Activated T-helper 2 cell treated with anti-CD3 and anti-CD28 coated beads, Interferon-gamma antibody, Interleukin-2, Interleukin-4, amounts not matched to agents 10 μg/mL and 5 μg/mL and 100 μg/mL, durations not matched to agents 14 hours and 24 hours and 36 hours (primary cell): ENCODE measurements at regions not wholly inside any gene's neighbourhood (a gene's known extent, or its start where the extent isn't known, plus 50 kb on each side); places are given as distances from the start of the nearest gene placed in this dataset.

ENCODE experiments used
- DNase-seq: peaks from one replicate; pipeline ENCODE4 v3.0.0; 2021; ENCODE audit warnings: low spot score
- H3K27ac Mint-ChIP-seq: one replicate; pipeline ENCODE4 v1.8.0; 2021; ENCODE audit warnings: mixed read lengths
- H3K27me3 Mint-ChIP-seq: one replicate; pipeline ENCODE4 v1.8.0; 2021; ENCODE audit warnings: low read depth, mixed read lengths
- H3K36me3 Mint-ChIP-seq: one replicate; pipeline ENCODE4 v1.8.0; 2021; ENCODE audit warnings: low read depth, mixed read lengths
- H3K4me1 Mint-ChIP-seq: one replicate; pipeline ENCODE4 v1.8.0; 2021; ENCODE audit warnings: low read depth, mixed read lengths
- H3K4me3 Mint-ChIP-seq: one replicate; pipeline ENCODE4 v1.8.0; 2021; ENCODE audit warnings: low read depth, mild to moderate bottlenecking, moderate library complexity, mixed read lengths
- H3K9me3 Mint-ChIP-seq: one replicate; pipeline ENCODE4 v1.8.0; 2021; ENCODE audit warnings: mixed read lengths
- intact Hi-C: fragments of 100-400 bp; cut with micrococcal nuclease; formaldehyde crosslinking; loops from one replicate; pipeline ENCODE4 v1.15.1; 2023

GRCh38 chr14:29503903-29504302 lies 423.7 kb downstream of the PRKD1 start:
- intact Hi-C loops: no loop called here
- DNase-seq: no peak
- Mint-ChIP-seq H3K9me3 (peaks cover 43% of the 10 kb centered on the region), H3K27me3 (no peaks in the 10 kb centered on the region), H3K27ac (no peak overlapping the region), H3K36me3 (no peaks in the 10 kb centered on the region), H3K4me3 (no peak overlapping the region), H3K4me1 (no peaks in the 10 kb centered on the region)

- Mint-ChIP-seq H3K4me1 (no peaks in the 10 kb centered on the region), H3K27ac (no peak overlapping the region), H3K27me3 (no peaks in the 10 kb centered on the region), H3K9me3 (peaks cover 30% of the 10 kb centered on the region), H3K36me3 (no peaks in the 10 kb centered on the region), H3K4me3 (no peak overlapping the region)
- DNase-seq: no peak
- intact Hi-C loops: no loop called here
These were observed 409.3 kb downstream of the PRKD1 start for GRCh38 chr14:29518335-29518734.

GRCh38 chr14:29521526-29522137 lies 406.0 kb downstream of the PRKD1 start:
- H3K9me3 Mint-ChIP-seq: peaks cover 18% of the 10 kb centered on the region
- no peak for DNase-seq
- H3K27me3 Mint-ChIP-seq: no peaks in the 10 kb centered on the region
- intact Hi-C loops: no loop called here
- no peak overlapping the region for H3K4me3 Mint-ChIP-seq
- H3K36me3 Mint-ChIP-seq: no peaks in the 10 kb centered on the region
- no peak overlapping the region for H3K27ac Mint-ChIP-seq
- no peaks in the 10 kb centered on the region for H3K4me1 Mint-ChIP-seq
